ENCODE measurements at regions not wholly inside any gene's neighbourhood (a gene's known extent, or its start where the extent isn't known, plus 50 kb on each side); places are given as distances from the start of the nearest gene placed in this dataset.

DNA sequence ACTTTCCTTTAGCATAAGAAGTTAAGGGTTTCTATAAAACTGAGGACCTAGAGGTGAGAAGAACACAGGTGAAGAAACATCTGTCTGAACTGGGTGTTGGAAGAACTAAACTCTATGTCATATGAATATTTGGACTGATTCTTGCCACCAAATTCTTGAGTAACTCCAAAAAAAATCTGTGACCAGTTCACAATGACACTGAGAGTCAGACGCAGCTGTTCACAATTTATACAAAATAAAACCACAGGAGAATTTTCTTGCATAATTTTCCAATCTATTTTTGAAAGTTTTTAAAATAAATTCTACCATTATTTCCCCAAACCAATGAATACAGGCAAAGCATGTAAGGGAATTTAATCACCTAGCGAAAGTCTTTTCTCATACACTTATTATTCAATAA lies 148.1 kb upstream of the TCF21 start:
- Histone ChIP-seq H3K9me2 (ENCODE audit: insufficient read depth, low read length) (no peaks in the 10 kb centered on the region), H3F3A (ENCODE audit: insufficient read depth, low read length, poor library complexity, severe bottlenecking) (no peaks in the 10 kb centered on the region), H4K20me1 (ENCODE audit: insufficient read depth) (no peaks in the 10 kb centered on the region), H3K79me2 (replicated peaks; ENCODE audit: insufficient read depth, low read length) (no peaks in the 10 kb centered on the region), H3K9ac (ENCODE audit: low read length) (no peak overlapping the region), H3K27me3 (ENCODE audit: insufficient read depth, low read depth, low read length) (no peaks in the 10 kb centered on the region), H3K4me2 (ENCODE audit: low read length) (no peak overlapping the region), H3K9me3 (ENCODE audit: low read length) (no peaks in the 10 kb centered on the region), H2AFZ (ENCODE audit: low read depth, low read length) (no peak overlapping the region), H3K4me3 (ENCODE audit: low read length) (no peak overlapping the region), H3K36me3 (ENCODE audit: insufficient read depth, low read length) (no peaks in the 10 kb centered on the region), H3K27ac (ENCODE audit: low read length) (no peak overlapping the region)
- TF ChIP-seq EZH2 (IDR thresholded peaks at IDR 0.05; ENCODE audit: borderline replicate concordance, insufficient read depth, low read length, poor library complexity, severe bottlenecking) (no peak), TAF1 (IDR thresholded peaks at IDR 0.05; ENCODE audit: low read depth) (no peak), SMC3 (conservative IDR thresholded peaks at IDR 0.05; ENCODE audit: poor library complexity) (no peak)
- TF ChIP-seq, protein P1, sequence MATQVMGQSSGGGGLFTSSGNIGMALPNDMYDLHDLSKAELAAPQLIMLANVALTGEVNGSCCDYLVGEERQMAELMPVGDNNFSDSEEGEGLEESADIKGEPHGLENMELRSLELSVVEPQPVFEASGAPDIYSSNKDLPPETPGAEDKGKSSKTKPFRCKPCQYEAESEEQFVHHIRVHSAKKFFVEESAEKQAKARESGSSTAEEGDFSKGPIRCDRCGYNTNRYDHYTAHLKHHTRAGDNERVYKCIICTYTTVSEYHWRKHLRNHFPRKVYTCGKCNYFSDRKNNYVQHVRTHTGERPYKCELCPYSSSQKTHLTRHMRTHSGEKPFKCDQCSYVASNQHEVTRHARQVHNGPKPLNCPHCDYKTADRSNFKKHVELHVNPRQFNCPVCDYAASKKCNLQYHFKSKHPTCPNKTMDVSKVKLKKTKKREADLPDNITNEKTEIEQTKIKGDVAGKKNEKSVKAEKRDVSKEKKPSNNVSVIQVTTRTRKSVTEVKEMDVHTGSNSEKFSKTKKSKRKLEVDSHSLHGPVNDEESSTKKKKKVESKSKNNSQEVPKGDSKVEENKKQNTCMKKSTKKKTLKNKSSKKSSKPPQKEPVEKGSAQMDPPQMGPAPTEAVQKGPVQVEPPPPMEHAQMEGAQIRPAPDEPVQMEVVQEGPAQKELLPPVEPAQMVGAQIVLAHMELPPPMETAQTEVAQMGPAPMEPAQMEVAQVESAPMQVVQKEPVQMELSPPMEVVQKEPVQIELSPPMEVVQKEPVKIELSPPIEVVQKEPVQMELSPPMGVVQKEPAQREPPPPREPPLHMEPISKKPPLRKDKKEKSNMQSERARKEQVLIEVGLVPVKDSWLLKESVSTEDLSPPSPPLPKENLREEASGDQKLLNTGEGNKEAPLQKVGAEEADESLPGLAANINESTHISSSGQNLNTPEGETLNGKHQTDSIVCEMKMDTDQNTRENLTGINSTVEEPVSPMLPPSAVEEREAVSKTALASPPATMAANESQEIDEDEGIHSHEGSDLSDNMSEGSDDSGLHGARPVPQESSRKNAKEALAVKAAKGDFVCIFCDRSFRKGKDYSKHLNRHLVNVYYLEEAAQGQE (IDR thresholded peaks at IDR 0.05; ENCODE audit: borderline replicate concordance) = no peak

DNA sequence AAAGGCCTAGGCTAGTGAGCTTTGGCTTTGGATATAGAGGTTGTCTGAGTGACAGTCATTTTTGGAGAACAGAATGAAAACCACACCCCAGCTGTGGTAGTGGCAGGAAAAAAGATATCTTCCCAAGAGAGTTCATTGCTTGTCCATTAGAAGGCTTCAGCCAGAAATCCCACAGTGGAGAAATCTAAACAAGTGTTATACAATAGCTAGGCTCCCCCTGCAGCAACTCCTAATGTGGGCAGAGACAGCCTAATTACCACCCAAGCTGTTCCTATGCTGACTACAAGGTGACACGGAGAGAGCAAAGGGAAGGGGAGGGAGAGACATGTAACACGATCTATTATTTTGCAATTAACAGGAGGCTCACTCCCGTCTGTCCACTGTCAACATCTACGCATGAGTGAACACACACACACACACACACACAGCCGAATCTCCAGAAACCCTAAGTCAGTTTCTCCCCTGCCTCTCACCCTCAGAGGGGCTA lies 147.5 kb upstream of the TCF21 start:
- no peaks in the 10 kb centered on the region for H3K36me3 ChIP-seq (ENCODE audit: insufficient read depth, low read length)
- no peaks in the 10 kb centered on the region for H3F3A ChIP-seq (ENCODE audit: insufficient read depth, low read length, poor library complexity, severe bottlenecking)
- no peaks in the 10 kb centered on the region for H3K27me3 ChIP-seq (ENCODE audit: insufficient read depth, low read depth, low read length)
- H3K27ac ChIP-seq (ENCODE audit: low read length) = no peak overlapping the region
- H3K9me3 ChIP-seq (ENCODE audit: low read length) = no peaks in the 10 kb centered on the region
- H3K4me3 ChIP-seq (ENCODE audit: low read length) = no peak overlapping the region
- TF ChIP-seq, protein P2, sequence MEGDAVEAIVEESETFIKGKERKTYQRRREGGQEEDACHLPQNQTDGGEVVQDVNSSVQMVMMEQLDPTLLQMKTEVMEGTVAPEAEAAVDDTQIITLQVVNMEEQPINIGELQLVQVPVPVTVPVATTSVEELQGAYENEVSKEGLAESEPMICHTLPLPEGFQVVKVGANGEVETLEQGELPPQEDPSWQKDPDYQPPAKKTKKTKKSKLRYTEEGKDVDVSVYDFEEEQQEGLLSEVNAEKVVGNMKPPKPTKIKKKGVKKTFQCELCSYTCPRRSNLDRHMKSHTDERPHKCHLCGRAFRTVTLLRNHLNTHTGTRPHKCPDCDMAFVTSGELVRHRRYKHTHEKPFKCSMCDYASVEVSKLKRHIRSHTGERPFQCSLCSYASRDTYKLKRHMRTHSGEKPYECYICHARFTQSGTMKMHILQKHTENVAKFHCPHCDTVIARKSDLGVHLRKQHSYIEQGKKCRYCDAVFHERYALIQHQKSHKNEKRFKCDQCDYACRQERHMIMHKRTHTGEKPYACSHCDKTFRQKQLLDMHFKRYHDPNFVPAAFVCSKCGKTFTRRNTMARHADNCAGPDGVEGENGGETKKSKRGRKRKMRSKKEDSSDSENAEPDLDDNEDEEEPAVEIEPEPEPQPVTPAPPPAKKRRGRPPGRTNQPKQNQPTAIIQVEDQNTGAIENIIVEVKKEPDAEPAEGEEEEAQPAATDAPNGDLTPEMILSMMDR (IDR thresholded peaks at IDR 0.05; ENCODE audit: poor library complexity, severe bottlenecking) = no peak
- TF ChIP-seq EP300 (conservative IDR thresholded peaks at IDR 0.05; ENCODE audit: poor library complexity, severe bottlenecking) (no peak), SMC3 (conservative IDR thresholded peaks at IDR 0.05; ENCODE audit: poor library complexity) (no peak), MXI1 (conservative IDR thresholded peaks at IDR 0.05; ENCODE audit: poor library complexity, severe bottlenecking) (no peak)
- TF ChIP-seq, protein P1 (IDR thresholded peaks at IDR 0.05; ENCODE audit: borderline replicate concordance) = no peak
- no peak overlapping the region for H2AFZ ChIP-seq (ENCODE audit: low read depth, low read length)
- no peak overlapping the region for H3K9ac ChIP-seq (ENCODE audit: low read length)
- H3K79me2 ChIP-seq (replicated peaks; ENCODE audit: insufficient read depth, low read length) = no peaks in the 10 kb centered on the region
- H3K9me2 ChIP-seq (ENCODE audit: insufficient read depth, low read length) = no peaks in the 10 kb centered on the region
- no peak overlapping the region for H3K4me2 ChIP-seq (ENCODE audit: low read length)
- no peaks in the 10 kb centered on the region for H4K20me1 ChIP-seq (ENCODE audit: insufficient read depth)

Measured in neural cell (in vitro differentiated cells).